ENCODE measurements at regions not wholly inside any gene's neighbourhood (a gene's known extent, or its start where the extent isn't known, plus 50 kb on each side); places are given as distances from the start of the nearest gene placed in this dataset.
"Not testable (repeated sequence)": the region's sequence is repeated elsewhere in the genome, so short reads cannot be mapped to it uniquely, and the experiment has no call there.

DNA sequence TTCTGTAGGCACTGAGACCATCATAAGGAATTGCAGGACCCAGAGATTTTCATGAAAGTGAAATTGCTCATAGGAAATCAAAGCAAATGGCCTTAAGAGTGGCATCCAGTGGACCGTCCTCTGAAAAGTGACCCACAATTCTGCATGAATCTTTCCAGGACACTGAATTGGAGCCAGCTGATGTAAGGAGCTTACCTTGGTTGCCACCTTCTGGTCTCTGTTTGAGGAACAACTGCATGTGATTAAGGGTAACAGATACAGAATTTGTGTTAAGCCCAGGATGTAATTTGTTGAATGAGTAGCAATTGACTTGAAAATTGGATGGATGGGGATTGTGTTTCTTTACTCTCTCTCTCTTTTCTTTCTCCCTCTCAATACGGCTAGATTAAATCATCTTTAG is 49.9 kb upstream of the GAS1 start:
- DNase-seq: no peak

DNA sequence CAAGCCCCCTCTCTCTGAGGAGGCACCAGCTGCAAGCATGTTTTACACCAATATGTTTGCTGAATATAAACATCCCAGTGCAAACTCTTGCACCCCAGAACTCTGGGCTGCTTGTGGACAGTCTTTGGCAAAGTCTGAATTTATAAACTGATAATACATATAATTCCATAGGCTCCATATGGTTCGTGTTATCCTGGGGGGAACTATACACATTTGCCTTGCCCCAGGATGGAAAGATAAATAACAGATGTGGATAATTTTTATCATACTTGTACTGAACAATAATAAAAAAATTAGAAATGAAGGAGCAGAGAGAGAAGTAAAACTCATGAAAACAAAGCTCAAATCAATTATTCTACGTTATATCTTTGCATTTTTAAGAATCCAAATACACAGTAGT is 50.6 kb upstream of the GAS1 start:
- no peak for DNase-seq

DNA sequence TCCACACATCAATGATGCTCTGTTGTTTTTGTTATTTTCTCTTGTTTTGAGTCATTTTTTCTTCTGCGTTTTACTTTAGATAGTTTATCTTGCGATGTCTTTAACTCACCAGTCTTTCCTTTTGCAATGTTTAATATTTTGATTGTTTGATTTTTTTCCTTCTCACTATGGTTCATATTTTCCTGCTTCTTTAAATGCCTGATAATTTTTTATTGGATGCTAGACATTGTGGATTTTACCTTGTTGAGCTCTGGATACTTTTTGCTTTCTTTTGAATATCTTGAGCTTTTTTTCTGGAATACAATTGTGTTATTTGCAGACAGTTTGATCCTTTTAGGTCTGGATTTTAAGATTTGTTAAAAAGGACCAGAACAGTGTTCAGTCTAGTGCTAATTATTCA is 55.2 kb upstream of the GAS1 start:
- no peak for DNase-seq

DNA sequence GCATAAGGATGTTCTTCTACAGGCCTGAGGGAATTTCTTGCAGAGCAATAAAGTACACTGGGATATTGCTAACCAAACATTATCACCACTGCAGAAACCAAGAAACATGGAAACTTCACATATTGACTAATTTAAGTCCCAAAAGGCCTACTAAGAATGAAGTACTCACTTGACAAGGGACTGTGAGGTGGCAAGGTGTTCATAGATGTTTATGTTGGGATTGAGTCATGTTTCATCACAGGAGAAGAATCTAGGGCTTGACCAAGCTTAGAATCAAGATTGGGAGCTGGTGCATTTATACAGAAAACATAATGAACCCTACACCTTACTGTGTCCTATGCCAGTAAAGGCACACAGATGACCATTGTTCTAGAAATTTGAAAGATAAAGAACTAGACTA is 56.7 kb upstream of the GAS1 start:
- DNase-seq: no peak

DNA sequence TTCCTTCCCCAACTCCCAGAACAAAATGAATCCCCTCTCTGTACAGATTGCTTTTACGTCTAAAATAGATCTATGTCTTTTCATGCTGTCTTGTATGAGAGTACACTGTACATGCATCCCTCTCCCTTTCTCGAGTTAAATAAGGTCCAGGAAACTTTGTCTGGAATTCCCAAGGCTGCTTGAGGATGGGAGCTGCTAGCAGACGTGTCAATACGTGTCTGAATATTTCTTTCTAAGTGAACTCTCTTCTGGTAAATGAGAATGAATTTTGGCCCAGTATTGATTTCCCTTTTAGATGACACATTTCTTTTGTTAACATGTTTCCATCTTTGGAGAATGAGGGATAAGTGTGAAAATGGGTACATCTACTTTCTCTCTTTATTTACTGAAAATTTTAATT is 59.6 kb upstream of the GAS1 start:
- DNase-seq: no peak

DNA sequence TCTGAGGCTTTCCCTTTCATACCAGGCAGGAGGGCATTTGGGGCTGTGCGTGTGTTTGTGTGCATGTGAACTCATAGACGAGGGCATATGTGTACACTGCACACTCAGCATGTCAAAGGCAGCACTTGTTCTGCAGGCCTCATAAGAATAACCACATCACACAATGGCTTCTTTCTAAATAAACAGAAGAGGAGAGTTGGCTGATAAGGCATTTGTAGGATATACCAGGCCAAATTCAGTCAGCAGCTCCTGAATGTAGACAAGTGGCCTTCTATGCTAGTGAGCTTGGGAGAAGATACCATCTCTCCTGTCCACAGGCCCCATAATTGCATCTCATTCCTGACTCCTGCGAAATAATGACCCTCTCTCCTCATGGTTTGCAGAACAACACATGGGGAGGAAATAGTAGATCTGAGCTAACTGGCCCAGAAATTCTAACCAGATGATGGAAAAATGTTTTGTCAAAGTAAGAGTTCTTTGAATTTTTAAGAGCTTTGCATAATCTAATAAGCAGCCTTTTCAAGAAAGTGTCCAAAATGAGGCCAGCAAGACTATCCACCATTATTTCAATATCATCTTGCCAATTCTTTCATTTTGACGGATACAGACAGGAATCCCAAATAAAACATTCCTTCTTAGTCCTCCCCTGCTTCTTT is 60.5 kb upstream of the GAS1 start:
- no peak for DNase-seq

DNA sequence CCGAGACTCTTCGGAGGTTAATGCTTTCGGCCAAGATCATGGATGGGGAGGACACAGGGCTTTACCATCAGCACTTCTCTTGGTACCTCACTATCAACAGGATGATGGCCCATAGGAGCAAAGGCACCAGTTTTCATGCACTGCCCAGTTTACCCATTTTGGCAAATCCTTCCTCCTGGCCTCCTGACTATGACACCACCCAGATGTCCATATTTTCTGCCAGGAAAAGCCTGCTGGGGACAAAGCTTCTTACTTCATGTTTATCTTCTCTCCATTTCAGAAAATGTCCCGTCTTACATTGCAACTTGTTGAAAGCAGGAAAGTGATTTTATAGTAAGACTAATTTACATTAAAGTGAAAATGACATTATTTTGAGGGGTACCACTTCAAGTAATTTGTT is 61.4 kb upstream of the GAS1 start:
- no peak for DNase-seq

DNA sequence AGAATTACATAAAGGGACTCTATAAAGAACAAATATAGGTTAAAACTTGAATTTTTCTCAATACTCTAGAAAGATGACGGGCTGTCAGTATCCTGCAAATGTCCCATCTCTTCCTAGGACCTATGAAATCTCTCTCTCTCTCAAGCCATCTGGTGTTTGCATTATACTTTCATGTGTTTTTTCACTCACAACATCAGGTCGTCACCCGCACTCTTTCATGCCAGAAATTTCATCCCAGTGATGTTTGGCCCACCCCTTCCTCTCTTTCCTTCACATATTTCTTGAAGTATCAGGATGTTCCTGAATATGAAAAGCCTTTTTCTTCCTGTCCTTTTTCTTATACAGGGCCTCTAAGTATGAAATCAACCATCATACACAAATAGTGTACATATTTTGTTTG is 63.3 kb upstream of the GAS1 start:
- DNase-seq: no peak

DNA sequence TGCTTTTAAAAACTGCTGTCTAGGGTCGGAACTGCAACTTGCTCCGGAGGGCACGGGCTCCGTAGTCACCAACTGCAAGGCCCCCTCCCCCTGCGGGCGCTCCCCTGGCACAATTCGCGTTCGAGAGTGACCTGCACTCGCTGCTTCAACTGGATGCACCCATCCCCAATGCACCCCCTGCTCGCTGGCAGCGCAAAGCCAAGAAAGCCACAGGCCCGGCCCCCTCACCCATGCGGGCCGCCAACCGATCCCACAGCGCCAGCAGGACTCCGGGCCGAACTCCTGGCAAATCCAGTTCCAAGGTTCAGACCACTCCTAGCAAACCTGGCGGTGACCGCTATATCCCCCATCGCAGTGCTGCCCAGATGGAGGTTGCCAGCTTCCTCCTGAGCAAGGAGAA is 64.2 kb upstream of the GAS1 start:
- DNase-seq: no peak

DNA sequence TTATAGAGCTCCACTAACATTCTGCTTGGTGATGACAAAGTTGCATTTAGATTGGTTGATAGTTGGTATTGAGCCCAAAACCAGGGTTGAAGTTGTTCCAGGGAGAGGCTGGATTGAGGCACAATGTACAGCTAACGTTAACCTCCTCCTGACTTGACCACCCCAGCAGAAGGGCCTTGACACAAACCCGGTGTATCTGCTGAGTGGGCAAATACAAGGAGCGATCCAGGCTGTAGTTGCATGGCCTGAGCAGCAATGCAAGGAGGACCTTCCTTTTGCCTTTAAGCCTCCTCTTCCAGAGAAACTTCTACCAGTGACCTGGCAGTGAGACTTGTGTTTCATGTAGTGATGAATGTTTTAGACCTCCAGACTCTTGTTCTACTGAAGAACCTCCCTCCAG is 66.2 kb upstream of the GAS1 start:
- DNase-seq: no peak

DNA sequence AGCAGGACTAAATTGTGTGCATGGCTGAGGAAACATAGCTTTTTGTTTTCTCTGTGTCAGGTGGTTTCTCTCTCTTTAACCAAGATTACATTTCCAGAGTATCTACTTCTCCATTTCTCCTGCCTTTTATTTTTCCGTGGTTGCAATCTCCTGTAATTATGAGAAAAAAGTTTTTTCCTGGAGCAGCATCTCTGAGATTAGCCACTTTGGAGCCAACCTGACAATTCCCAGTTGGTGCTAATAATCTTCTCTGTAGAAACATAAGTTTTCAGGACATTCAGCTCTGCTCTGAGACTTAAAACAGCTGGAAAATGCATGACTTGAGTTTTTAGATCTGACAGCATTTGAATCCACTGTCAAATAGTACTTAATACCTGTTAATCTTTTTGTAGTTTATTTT is 67.1 kb upstream of the GAS1 start:
- DNase-seq: no peak

DNA sequence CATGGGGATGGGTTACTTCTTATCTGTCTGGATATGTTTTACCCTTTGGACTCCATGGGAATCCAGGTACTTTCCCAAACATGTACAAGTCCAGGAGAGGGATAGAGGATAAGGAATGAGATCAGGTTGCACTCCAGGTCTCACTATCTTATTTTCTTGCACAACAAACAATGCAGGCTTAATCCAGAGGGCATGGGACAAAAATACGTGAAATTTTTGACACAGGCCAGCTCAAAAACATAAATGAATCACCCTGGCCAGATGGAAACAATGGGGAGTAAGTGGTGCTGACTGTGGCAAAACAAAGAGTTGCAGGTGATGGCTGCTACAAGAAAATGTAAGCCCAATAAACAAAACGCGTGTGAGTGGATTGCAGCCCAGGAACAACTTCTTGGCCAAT is 69.4 kb upstream of the GAS1 start:
- no peak for DNase-seq

DNA sequence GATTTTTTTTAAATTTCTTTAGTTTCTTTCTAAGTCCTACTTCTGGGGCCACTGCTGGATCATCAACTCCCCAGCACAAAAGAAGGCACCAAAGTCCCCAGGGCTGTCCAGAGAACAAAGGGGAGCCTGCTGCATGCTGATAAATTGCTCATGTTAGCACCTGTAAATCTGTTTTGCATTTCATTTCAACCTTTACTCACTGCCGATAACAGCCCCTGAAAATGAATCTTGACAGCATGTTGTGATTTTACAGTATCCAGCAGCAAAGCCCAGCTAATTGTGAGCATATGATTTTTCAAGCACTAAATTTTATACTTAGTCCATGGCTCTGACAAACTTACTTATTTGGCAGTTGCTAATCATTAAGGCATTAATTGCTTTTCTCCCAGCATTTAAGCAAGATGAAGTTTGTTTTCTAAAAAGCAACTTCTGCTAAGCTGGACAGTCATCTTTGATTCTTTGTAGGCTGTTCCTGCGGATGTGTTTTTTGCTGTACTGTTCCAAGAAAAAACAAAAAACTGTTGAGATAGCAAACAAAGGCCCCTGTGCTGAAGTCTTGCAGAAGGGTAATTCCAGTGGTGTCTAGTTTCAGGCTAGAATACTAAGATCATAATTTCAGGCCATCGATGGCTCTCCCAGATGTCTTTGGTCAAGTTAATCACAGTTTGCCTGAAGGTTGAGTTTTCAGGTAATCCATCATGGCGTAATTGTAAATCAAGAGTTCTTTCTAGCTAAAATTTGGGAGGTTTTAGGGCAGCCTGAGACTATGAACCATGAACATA is 73.1 kb upstream of the GAS1 start:
- no peak for DNase-seq

DNA sequence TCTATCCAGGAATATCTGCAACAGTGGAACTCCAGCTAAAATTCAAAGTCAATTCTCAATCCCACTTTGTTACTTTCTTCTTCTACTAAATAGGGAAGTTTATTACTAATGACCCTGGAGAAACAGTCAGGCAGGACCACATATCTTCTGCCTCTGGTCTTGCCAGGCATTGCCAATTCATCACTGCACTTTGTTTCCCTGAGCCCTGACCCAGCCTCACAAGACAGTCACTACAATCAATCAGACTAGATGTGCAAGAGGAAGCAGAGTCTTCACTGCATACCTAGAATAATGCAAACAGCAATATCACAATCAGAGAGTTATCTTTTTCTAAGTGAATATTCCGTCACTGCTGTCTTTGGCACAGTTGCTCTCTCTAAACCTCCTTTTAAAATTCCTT is 74.9 kb upstream of the GAS1 start:
- no peak for DNase-seq

DNA sequence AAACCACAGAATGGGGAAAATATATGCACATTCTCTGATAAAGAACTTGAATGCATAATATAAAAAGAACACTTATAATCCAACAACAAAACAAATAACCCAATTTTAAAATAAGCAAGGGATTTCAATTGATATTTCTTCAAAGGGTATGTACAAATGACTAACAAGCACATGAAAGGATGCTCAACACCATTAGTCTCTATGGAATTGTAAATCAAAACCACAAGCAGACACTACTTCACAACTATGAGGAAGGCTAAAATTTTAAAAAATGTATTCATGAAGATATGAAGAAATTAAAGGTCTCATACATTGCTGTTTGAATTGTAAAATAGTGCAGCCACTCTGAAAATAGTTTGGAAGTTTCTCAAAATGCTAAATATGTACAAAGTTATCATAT is 78.9 kb upstream of the GAS1 start:
- DNase-seq: no peak

DNA sequence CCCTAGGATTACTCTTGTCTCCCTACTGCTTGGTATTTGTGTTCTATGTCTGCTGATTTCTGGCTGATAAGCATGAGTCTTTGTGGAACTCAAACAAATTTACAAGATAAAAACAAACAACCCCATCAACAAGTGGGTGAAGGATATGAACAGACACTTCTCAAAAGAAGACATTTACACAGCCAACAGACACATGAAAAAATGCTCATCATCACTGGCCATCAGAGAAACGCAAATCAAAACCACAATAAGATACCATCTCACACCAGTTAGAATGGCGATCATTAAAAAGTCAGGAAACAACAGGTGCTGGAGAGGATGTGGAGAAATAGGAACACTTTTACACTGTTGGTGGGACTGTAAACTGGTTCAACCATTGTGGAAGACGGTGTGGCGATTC is 81.5 kb upstream of the GAS1 start:
- not testable (repeated sequence) for DNase-seq

DNA sequence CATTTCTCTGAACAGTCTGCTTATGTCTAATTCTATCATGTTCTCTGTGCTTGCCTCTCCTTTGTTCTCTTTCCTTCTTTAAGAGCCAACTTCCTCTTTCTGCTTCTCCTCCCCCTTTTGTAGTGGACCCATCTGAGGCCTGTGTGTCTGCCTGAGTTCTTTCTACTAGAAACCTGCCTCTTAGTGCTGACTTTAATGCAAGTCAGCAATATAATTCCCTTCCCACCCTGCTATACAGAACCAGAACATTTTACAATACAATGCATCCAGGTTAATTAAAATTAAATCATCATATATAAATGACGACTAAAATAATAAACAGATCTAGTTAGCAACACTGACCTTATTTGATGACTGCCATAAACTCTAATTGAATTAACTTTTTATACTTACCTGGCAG is 82.6 kb upstream of the GAS1 start:
- DNase-seq: no peak

DNA sequence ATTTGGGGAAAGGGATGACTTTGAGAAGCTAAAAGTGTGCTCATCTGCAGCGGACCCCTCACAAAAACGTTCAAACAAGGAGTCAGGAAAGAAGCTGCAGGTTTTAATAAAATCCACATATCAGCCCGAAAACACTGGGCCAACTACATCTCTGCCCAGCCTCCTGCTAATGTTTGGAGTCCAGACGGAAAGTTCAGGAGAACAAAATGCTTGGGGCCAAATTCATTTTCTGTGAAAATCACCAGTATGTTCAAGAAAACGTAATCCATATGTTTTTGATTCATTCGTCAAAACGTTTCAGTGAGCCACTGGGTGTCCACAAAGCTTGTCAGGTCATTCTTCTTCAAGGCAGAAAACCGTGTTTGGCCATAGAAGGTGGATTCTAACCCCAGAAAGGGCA is 87.5 kb upstream of the GAS1 start:
- DNase-seq: no peak

DNA sequence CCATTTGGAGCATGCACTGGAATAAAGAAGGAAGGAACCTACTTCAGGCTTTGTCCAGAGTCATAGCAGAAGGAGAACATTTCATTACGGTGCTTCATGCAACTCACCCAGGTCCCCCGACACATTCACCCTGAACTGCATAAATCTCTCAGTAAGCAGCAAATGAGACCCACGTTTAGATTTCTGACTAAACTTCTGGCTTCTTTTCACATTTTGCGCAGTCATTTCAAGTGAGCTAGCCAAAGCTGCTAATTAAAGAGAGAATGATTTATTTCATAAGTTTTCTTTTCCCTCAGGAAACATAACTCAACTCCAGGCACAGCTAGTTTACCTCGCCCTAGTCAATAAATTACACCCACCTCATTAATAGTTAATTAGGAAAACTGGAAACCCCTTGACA is 88.6 kb upstream of the GAS1 start:
- no peak for DNase-seq

DNA sequence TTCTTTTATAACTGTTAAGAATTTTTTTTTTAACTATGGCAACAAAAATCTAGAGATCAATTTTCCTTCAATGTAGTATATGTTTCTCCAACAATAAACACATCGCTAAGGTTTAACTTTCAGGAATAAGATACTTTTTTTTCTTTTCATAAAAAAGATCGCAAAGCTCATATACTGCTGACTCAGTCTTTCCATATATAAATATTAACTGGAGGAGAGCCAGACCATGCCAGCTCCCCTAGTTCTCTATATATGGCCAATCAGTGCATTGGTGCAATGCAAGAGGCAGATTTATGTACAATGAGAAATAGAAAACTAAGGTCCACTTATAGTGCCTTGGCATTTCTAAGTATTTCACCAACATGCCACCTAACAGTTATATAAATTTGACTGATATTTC is 89.2 kb upstream of the GAS1 start:
- no peak for DNase-seq

DNA sequence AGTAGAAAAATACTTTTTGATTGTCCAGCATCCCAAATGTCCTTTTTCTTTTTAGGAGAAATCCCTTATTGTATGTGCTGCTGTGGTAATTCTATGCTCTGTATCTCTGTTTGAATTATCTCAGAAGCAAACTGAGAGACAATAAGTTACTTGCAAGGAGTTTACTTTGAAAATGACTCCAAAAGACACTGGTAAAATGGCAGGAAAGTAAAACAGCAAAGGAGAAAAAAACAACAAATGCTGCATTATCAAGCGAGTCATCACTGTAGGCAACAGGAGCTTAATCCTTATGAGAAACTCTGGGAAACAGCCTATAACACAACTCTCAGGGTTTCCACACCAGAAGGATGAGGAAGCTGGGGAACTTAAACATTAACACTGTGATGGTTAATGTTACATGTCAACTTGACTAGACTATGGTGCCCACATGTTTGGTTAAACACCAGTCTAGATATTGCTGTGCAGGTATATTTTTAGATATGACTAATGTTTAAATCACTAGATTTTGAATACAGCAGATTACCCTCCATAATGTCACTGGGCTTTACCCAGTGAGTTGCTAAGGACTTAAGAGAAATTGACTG is 92.6 kb upstream of the GAS1 start:
- no peak for DNase-seq

DNA sequence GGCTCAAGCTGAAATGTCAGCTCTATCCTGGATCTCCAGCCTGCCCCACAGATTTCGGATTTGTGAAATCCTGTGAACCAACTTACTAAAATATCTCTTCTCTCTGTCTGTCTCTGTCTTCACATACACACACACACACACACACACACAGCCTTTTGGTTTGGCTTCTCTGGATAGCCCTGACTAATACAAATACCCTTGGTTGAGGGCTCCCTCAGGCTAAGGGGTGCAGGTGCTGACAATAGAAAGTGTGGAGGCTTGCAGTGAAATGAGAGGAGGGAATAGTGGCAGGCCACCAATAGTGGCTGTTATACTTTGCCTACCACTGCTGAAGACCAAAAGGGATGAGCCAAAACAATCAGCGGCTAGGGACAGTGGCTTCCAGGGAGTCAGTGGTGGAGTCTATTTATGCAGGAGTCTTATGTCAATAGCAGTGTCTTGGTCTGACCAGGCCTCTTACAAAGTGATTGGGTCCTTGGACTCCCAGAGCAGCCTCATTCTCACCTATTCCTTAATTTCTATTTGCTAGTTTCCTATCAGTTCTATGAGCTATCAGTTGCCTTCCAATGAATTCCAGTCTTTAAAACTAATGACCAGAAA is 93.2 kb upstream of the GAS1 start:
- no peak for DNase-seq

DNA sequence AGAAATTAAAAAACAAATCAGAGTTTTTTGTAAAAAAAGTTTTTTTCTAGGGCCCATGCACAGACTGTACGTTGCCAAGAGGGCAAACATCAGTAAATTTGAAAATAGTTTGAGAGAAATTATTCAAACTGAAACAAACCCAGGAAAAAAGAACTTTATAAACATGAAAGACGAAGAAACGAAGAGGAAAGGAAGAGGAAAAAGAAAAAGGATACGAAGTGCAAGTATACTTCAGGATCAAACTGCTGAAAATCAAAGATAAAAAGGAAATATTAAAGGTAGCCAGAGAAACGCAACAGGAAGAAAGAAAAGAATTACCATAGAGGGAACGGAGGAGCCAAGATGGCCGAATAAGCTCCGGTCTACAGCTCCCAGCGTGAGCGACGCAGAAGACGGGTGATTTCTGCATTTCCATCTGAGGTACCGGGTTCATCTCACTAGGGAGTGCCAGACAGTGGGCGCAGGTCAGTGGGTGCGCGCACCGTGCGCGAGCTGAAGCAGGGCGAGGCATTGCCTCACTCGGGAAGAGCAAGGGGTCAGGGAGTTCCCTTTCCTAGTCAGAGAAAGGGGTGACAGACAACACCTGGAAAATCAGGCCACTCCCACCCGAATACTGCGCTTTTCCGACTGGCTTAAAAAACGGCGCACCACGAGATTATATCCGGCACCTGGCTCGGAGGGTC is 94.4 kb upstream of the GAS1 start:
- not testable (repeated sequence) for DNase-seq

Data from NCI-H1694 treated with DMSO at 0.1 percent for 48 hours (cell line).